ENCODE measurements at regions not wholly inside any gene's neighbourhood (a gene's known extent, or its start where the extent isn't known, plus 50 kb on each side); places are given as distances from the start of the nearest gene placed in this dataset.

DNA sequence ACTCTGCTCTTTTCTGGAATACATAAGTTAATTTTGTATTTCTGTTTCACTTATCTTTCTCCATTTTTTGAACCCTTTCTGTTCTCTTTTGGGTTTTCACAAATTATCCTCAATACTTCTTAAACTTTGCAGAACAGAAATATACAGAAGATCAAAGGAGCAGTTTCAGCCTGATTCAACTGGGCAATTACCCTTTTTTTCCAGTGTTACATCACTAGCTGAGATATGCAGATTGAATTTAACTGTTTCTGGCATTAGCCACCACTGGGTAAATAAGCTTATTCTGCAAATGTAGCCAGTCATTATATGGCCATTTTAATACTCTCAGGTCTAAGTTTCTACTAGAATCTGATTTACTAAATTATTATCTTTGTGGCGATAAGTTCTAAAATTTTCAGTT, 66.9 kb upstream of the GRID2 start:
- peaks cover 0 to 3% (median 1%) of the 10 kb centered on the region in 4 donors for H3K9me3 ChIP-seq (ENCODE audit: control insufficient read depth in 4 of 4, insufficient read depth in 3 of 4, low read length in 3 of 4)
- ATAC-seq (ENCODE audit: insufficient read depth, low FRiP score): no peak
- H3K9ac ChIP-seq (ENCODE audit: insufficient read depth in 1 of 2, low read length in 2 of 2): no peak overlapping the region
- H3K4me3 ChIP-seq: no peak overlapping the region
- no peaks in the 10 kb centered on the region for H3K27me3 ChIP-seq (ENCODE audit: control insufficient read depth in 3 of 3, insufficient read depth in 3 of 3, low read length in 2 of 3)
- peak in 2 of 3 donors; percentile 66 to 77 for DNase-seq
- peaks cover 0 to 12% (median 2%) of the 10 kb centered on the region in 5 donors for H3K4me1 ChIP-seq (ENCODE audit: control insufficient read depth in 5 of 5, insufficient read depth in 5 of 5, low read length in 5 of 5)
- TF ChIP-seq, protein P1, sequence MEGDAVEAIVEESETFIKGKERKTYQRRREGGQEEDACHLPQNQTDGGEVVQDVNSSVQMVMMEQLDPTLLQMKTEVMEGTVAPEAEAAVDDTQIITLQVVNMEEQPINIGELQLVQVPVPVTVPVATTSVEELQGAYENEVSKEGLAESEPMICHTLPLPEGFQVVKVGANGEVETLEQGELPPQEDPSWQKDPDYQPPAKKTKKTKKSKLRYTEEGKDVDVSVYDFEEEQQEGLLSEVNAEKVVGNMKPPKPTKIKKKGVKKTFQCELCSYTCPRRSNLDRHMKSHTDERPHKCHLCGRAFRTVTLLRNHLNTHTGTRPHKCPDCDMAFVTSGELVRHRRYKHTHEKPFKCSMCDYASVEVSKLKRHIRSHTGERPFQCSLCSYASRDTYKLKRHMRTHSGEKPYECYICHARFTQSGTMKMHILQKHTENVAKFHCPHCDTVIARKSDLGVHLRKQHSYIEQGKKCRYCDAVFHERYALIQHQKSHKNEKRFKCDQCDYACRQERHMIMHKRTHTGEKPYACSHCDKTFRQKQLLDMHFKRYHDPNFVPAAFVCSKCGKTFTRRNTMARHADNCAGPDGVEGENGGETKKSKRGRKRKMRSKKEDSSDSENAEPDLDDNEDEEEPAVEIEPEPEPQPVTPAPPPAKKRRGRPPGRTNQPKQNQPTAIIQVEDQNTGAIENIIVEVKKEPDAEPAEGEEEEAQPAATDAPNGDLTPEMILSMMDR (IDR thresholded peaks at IDR 0.05; ENCODE audit: control extremely low read depth, extremely low read depth): no peak
- H3K36me3 ChIP-seq (ENCODE audit: control insufficient read depth in 4 of 4, insufficient read depth in 4 of 4, low read length in 4 of 4): no peaks in the 10 kb centered on the region
- WGBS, 2 donors: 86 to 93% methylated on average over 1 of the region's 1 CpG
- no peak overlapping the region for H3K27ac ChIP-seq (ENCODE audit: low read depth in 1 of 2, low read length in 1 of 2)

DNA sequence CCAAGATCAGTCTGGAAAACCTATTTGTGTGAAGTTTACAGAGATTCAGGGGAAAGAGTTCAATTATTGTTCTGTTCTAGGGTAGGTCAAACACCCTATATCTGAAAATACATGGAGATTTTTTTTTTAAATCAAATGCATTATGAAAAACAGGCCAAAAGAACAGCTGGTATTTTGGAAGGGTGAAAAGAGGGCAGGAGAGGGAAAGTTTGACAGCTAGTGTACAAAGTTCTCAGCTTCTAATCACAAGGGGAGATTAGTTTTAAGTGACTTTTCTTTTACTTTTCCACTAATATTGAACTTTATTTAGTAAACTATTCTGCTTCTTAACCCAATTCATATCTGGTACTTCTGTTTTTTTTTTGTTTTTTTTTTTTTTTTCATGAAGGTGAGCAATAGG, 66.2 kb upstream of the GRID2 start:
- no peaks in the 10 kb centered on the region for H3K36me3 ChIP-seq (ENCODE audit: control insufficient read depth in 4 of 4, insufficient read depth in 4 of 4, low read length in 4 of 4)
- H3K9ac ChIP-seq (ENCODE audit: insufficient read depth in 1 of 2, low read length in 2 of 2): no peak overlapping the region
- H3K4me1 ChIP-seq (ENCODE audit: control insufficient read depth in 5 of 5, insufficient read depth in 5 of 5, low read length in 5 of 5): peaks cover 0 to 12% (median 2%) of the 10 kb centered on the region in 5 donors
- H3K4me3 ChIP-seq: no peak overlapping the region
- DNase-seq: peak in 2 of 3 donors; percentile 11 to 18
- H3K27me3 ChIP-seq (ENCODE audit: control insufficient read depth in 3 of 3, insufficient read depth in 3 of 3, low read length in 2 of 3): no peaks in the 10 kb centered on the region
- ATAC-seq (ENCODE audit: insufficient read depth, low FRiP score): no peak
- H3K9me3 ChIP-seq (ENCODE audit: control insufficient read depth in 4 of 4, insufficient read depth in 3 of 4, low read length in 3 of 4): peaks cover 0 to 3% (median 1%) of the 10 kb centered on the region in 4 donors
- TF ChIP-seq, protein P1 (IDR thresholded peaks at IDR 0.05; ENCODE audit: control extremely low read depth, extremely low read depth): no peak
- no peak overlapping the region for H3K27ac ChIP-seq (ENCODE audit: low read depth in 1 of 2, low read length in 1 of 2)

DNA sequence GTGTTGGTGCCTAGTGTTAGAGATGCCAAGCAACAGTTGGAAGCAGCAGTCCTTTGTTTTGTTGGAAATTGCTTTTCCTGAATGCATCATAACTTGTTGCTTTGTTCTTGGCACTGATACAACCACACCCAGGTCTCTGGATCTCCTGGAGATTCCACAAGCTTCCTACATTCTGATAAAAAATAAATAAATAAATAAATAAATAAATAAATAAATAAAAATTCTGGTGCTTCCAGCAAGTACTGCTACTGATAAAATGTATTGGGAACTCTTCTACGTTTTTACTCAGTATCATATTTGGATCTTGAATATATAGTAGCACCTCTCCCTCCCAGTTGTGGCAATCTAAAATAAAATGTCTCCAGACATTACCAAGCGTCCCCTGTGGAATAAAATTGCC, 62.7 kb upstream of the GRID2 start:
- Histone ChIP-seq H3K36me3 (ENCODE audit: control insufficient read depth in 4 of 4, insufficient read depth in 4 of 4, low read length in 4 of 4) (no peaks in the 10 kb centered on the region), H3K9me3 (ENCODE audit: control insufficient read depth in 4 of 4, insufficient read depth in 3 of 4, low read length in 3 of 4) (peaks cover 0 to 3% (median 1%) of the 10 kb centered on the region in 4 donors), H3K4me3 (no peak overlapping the region), H3K27me3 (ENCODE audit: control insufficient read depth in 3 of 3, insufficient read depth in 3 of 3, low read length in 2 of 3) (no peaks in the 10 kb centered on the region), H3K27ac (ENCODE audit: low read depth in 1 of 2, low read length in 1 of 2) (no peak overlapping the region), H3K4me1 (ENCODE audit: control insufficient read depth in 5 of 5, insufficient read depth in 5 of 5, low read length in 5 of 5) (peaks cover 0 to 3% (median 0%) of the 10 kb centered on the region in 5 donors), H3K9ac (ENCODE audit: insufficient read depth in 1 of 2, low read length in 2 of 2) (no peak overlapping the region)
- WGBS, 2 donors: 60 to 79% methylated on average over 2 of the region's 2 CpGs
- DNase-seq (no peak), ATAC-seq (ENCODE audit: insufficient read depth, low FRiP score) (no peak)
- TF ChIP-seq, protein P1 (IDR thresholded peaks at IDR 0.05; ENCODE audit: control extremely low read depth, extremely low read depth): no peak

DNA sequence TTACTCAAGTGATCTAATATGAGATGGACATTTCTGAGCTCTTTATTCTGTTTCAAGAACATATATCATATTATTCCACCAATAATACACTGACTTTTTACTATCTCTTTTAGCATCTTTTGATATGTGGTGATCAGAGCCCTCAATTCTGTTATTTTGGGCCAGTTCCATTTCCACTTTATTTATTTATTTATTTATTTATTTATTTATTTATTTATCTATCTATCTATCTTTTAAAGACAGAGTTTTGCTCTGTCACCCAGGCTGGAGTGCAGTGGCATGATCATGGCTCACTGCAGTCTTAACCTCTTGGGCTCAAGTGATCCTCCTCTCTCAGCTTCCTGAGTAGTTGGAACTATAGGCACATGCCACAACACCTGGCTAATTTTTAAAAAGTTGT, 57.4 kb upstream of the GRID2 start:
- H3K9ac ChIP-seq (ENCODE audit: insufficient read depth in 1 of 2, low read length in 2 of 2): no peak overlapping the region
- H3K27ac ChIP-seq (ENCODE audit: low read depth in 1 of 2, low read length in 1 of 2): no peak overlapping the region
- H3K9me3 ChIP-seq (ENCODE audit: control insufficient read depth in 4 of 4, insufficient read depth in 3 of 4, low read length in 3 of 4): no peaks in the 10 kb centered on the region
- no peaks in the 10 kb centered on the region for H3K36me3 ChIP-seq (ENCODE audit: control insufficient read depth in 4 of 4, insufficient read depth in 4 of 4, low read length in 4 of 4)
- no peaks in the 10 kb centered on the region for H3K27me3 ChIP-seq (ENCODE audit: control insufficient read depth in 3 of 3, insufficient read depth in 3 of 3, low read length in 2 of 3)
- no peak overlapping the region for H3K4me3 ChIP-seq
- TF ChIP-seq, protein P1 (IDR thresholded peaks at IDR 0.05; ENCODE audit: control extremely low read depth, extremely low read depth): no peak
- ATAC-seq (ENCODE audit: insufficient read depth, low FRiP score) (no peak), DNase-seq (no peak)
- H3K4me1 ChIP-seq (ENCODE audit: control insufficient read depth in 5 of 5, insufficient read depth in 5 of 5, low read length in 5 of 5): no peaks in the 10 kb centered on the region
